ENCODE measurements at regions not wholly inside any gene's neighbourhood (a gene's known extent, or its start where the extent isn't known, plus 50 kb on each side); places are given as distances from the start of the nearest gene placed in this dataset.

DNA sequence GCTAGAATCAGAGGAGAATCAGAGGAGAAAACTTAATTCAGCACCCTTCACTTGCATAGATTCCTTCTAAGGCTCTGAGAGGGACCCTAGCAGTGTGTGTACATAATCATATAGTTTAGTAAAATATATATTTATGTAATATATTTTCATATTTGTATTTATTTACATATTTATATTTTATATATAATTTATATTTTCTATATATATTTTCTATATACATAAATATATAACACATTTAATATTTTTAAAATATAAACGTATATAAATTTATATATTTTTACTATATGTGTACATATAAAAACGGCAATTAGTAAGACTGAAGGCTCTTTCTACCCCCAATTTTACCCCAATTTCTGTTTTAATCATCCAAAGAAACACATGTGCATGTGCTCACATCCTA is 80.3 kb downstream of the NXPE2 start:
- no peak for DNase-seq (ENCODE audit: low spot score)

DNA sequence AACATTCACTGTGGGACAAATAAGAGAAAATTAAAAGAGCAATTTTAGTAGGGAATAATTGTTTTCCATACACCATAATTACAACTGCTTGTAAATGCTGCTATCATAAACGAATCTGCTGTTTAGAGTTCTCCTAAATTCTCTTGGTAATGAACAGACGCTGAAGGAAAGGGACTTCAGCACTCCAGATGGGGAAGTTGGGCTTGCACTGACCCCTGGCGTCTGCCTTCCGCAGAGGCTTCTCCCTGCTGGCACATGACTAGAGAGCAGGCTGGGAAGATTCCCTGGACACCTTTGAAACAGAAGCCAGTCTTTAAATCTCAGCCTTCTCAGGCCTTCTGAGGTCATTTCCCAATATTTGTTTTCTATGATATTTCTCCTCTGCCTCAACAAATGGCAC is 84.1 kb downstream of the NXPE2 start:
- DNase-seq (ENCODE audit: low spot score): peak; percentile 63

DNA sequence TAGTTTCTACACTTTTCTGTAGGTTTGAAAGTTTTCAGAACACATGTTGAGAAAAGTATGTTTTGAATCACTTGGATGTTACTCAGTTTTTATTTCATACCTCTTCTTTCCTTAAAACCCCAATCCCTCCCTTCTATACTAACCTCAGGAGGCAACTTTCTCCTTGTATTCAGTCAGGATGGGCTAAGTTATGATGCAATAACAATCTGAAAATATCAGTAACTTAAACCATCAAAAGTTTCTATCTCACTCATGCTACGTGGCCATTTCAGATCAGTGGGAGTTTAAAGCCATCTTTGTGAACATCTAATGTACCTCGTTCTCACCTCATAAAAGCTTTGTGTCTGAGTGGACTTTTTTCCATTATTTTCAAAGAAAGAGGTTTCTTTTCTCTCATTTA is 86.2 kb downstream of the NXPE2 start:
- DNase-seq (ENCODE audit: low spot score): no peak

DNA sequence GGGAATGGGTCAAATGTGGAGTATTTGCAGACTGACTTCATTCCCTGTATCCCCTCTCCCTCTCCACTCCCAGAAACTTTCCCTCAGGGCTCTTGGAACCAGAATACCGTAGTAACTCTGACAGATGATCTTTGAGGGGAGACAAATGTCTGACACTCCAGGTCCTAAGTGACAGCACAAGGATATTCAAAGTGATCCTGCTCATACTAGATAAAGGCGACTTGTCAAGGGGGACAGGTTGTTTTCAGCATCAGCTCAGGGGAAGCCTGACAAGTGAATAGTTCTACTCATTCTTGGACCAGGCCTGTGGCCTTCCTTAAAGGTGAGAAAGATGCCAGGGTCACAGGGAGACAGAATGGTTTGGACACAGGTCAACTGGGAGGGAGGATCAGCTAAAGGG is 92.8 kb downstream of the NXPE2 start:
- no peak for DNase-seq (ENCODE audit: low spot score)

DNA sequence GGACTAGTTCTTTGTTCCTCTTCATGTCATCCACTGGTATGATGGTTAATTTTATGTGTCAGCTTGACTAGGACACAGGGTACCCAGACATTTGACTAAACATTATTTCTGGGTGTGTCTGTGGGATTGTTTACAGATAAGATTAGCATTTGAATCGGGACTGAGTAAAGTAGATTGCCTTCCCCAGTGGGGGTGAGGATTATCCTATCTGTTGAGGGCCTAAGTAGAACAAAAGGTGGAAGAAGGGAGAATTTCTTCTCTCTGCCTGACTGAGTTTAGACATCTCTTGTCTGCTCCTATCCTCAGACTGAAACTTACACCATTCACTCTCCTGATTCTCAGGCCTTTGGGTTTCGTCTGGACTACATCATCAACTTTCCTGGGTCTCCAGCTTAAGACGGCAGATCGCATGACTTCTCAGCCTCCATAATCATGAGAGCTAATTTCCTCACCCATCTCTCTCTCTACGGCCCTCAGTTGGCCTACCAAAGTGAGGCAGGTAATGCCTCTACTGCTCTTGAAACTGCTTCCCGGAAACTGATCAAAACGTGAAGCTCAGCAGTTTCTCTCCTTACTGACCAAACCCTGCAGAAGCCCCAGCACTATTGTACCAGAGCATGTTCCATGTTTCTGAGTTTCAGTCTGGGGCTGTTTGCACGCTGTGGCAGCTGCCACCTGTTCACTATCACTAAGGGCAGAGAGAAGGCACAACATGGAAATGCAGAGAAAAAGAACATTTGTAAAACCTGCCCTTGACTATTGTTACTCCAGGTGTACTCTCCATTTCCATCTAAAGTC is 95.4 kb downstream of the NXPE2 start:
- DNase-seq (ENCODE audit: low spot score): no peak

DNA sequence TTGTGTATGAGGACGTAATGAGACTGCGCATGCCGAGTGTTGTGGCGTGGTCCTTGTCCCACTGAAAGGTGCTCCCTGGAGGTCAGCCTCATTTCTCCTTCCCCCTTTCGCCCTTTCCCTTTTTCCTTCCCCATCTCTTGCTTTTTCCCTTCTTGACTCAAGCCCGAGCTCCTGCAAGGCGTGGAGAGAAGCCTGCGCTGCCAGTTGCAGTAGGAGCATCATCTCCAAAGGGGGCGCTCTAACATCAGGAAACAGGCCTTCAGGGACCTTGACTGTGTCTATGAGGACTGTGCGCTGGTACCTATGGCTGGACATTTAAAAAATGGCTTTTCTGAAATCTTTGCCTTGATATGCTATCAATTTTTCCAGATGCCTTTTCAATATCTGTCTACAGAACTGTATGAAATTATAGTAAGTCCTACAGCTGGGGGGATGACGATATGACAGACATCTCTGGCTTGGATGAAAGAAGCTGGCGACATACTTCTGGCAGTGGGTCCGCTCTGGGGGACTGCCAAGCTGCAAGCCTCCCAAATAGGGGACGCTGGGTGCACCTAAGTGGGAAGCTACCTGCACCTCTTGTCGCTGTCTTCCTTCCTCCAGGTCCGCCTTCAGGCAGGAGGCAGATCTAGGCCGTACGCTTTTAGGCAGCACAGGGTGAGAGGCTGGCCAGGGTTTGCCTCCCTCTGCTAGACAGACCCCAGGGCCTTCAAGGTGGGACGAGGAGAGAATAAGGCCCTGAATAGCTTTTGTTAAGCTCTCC is 96.5 kb downstream of the NXPE2 start:
- DNase-seq (ENCODE audit: low spot score): peak; percentile 52

DNA sequence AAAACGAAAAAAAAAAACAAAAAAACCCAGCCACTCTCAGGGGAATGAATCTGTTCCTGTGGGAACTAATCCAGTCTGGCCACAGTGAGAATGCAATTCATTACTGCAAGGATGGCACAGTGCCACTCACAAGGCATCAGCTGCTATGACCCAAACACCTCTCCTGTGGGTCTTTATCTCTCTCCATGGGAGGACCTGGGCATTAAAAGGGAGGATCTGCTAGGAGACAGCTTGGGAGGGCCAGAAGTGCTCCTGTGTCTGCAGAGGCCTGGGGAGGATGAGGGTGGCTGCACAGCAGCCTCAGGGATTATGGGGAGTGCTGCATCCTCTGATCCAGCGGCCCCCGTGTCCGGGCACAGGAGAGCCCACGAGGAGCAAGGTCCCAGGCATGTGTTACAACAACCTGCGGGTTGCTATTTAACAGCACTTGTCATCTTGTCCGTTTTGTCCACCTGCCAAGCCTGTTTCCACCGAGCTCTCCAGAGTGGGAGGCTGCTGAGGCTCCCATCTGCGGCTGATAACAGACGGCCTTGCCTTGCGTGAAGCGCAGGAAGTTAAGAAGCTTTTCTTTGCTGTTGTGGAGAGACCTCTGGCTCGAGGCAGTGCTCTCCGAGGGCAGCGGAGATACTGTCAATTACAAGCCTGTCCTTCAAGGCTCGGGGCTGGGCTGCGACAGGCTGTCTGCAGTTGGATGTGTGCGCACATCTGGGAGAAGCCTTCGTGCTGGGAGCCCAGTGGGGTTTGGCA is 97.7 kb downstream of the NXPE2 start:
- no peak for DNase-seq (ENCODE audit: low spot score)

DNA sequence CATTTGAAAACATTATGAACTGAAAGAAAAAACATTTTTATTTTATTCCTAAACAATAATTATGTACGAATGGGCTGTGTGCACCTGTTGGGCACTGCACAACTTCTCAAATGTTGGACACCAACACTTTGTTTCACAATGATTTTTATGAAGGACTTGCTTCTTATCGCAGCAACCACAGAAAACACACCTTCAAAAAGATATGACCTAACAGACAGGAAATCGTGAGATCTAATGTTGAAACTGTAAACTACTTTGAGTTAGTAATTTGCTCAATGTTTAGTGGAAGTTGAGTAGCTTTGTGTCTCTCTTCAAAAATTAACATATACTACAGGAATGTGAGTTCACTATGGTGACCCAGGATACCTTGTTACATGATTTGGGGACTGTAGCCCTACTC is 98.6 kb downstream of the NXPE2 start:
- DNase-seq (ENCODE audit: low spot score): no peak

DNA sequence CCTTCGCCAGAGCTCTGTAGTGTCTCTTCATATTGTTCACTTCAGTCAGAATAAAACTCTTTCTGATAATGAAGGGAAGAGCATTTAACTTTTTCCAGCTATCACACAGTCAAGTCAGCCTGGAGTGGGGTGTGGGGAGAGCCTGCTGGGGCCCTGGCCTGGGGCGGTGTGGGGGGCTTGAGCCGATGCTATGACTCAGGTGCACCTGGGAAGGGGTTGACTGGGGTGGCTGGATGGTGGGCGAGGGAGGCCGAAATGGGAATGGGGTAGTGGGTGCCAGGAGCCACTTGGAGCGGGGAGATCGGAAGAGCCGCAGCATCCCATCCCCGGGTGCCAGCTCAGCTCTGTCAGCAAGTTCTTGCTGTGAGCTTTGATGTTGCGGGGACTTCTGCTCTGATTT is 100.9 kb downstream of the NXPE2 start:
- DNase-seq (ENCODE audit: low spot score): no peak

DNA sequence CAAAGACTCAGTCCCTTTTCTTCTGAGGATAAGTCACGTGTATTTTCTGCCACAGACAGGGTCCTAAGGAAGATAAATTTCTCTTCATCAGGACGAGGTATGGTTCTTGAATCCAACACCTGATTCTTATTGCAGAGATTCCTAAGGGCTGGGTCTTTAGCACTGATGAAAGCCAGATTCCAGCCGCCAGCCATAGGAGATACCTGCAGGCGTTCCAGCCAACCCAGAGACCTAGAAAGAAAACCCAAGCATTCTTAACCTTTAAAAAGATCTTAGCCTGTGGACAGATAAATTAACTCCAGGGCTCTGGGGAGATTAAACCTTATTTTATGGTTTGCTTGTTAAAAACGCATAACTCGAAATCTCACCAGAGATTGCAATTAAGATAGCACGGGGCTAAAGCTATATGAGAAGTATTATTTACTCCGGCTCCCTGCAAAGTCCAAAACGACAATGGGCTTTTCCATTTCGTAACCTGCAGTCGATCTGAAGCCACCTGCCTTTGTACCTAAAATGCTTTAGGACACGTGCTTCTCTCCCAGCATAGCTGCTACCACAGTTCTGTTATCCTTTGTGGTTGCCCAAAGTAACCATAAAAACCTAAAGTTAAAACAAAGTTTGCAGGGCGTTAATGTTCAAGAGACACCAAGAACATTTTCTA is 104.5 kb downstream of the NXPE2 start:
- no peak for DNase-seq (ENCODE audit: low spot score)

DNA sequence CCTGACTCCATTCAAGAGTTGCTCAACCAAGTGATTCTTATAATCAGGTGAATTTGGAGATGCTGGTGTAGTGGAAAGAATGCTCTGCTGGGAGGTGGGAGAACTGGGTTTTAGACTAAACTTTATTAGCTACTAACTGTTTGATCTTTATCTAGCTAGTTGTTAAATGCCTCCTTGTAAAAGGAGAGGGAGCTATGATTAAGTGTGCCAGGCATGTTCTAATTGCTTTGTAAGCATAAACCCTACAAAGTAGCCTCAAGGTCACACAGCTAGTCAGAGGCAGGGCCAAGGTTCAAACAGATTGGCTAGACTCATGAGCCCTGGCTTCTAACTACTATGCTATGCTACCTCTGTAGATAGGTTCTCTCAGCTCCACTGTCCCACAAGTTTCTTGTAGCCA is 105.5 kb downstream of the NXPE2 start:
- no peak for DNase-seq (ENCODE audit: low spot score)

DNA sequence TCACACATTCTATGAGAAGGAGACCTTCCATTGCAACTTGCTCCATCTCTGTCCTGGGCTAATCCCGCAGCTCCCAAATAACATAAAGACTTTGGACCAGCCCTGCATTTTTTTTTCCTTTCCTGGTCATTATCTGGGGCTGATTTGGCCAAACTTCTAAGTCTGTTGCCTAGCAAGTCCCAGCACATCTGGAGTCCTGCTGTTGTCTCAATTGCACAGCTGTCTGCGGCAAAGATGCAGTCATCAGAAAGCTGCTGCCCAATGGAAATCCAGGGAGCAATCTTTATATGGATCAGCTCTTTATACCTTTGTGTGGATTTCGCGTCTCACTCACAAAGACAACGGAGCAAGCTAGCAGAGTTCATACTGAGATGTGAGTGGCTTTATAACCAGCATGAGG is 105.9 kb downstream of the NXPE2 start:
- DNase-seq (ENCODE audit: low spot score): no peak

DNA sequence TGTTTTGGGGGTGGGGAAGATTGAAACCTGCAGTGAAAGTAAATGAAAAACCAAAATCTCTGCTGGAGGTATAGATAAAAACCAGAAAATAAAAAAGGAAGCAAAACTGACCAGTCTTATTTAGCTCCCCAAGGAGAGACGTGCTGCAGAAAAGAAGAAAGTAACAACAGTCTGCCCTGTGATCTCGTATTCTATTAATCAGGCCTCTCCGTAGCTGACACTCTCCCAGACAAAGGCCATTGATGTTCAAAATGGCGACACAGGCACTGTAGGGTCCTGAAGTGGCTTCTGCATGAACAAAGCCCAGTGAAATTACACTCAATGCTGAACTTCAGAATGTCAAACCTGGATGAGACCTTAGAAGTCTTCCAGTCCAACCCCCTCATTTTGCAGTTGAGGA is 106.6 kb downstream of the NXPE2 start:
- no peak for DNase-seq (ENCODE audit: low spot score)

DNA sequence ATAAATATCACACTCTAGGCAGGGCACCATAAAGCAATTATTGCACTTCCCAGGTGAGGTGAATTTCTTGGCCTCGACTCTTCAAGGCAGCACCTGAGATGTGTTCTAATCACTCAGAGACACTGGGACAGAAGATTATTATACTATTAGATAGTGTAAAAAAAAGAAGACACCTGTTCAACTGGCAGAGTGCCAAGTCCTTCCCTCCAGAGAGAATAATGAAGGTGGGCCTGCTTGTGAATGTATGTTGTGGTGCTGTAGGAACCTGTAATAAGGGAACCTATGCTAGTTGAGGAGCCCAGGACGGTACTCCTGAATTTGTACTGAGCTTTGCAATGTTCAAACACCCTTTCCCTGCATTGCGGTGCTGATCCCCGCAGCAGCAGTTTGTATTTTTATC is 107.5 kb downstream of the NXPE2 start:
- DNase-seq (ENCODE audit: low spot score): no peak

DNA sequence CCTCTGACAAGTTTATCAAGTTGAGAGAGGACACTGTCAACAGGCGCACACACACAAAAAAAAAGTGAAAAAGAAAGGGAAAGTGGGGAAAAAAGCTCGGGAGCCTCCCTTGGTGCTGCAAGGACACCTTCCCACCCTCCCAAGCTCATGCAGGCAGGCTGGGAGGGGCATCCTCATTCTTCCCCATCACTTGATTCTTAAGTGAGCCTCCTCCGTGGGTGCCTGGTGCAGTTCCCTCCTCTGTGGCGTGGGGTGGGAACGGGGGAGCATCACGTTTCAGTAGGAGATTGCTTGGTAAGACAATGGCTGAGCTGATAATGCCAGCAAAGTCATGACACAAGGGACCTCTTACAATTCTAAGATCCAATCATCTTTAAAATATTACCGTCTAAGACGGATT is 108.8 kb downstream of the NXPE2 start:
- no peak for DNase-seq (ENCODE audit: low spot score)

DNA sequence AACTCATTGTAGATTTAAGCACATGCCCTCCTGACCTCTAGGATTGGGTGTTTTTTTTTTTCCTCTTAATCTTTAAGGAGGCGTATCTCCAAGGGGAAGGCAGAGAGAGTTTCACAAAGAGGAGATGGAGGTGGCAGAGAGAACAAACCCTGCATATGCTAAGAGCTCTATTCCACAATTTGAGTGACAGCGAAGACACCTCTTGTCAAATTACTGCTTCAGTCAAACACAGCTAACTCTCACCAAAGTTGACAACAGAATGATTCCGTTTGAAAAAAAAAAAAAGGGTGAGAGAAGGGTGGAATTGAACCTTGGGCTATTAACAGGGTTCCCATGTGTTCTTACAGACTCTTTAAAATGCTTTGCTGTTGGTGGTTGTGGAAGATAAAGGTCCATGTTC is 112.6 kb downstream of the NXPE2 start:
- no peak for DNase-seq (ENCODE audit: low spot score)

DNA sequence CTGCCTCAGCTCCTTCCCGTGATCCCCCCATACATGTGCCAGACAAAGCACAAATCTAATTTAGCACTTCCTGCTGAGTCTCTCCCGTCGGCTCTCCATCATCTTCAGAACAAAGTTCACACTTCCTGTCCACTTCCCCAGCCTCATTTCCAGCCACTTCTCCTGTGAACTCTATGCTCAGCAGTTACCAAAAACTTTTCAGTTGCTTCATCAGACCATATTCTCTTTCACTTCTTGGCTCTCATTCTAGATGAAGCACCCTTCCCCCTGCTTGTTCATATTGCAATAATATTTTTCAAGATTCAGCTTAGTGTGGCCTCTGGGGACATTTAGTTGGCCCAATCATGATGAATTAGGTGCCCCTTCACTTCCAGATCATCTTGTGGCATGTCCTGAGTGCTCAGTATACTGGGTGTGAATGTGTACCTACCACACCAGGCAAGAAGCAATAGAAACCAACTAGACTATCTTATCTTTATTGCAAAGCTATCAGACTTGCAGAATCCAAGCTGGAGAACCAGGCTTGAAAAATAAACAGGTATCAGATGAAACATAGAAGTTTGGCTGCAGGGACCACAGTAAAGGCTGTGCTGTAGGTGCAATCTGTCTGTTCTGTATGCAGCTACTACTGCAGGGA is 115.8 kb downstream of the NXPE2 start:
- DNase-seq (ENCODE audit: low spot score): no peak

DNA sequence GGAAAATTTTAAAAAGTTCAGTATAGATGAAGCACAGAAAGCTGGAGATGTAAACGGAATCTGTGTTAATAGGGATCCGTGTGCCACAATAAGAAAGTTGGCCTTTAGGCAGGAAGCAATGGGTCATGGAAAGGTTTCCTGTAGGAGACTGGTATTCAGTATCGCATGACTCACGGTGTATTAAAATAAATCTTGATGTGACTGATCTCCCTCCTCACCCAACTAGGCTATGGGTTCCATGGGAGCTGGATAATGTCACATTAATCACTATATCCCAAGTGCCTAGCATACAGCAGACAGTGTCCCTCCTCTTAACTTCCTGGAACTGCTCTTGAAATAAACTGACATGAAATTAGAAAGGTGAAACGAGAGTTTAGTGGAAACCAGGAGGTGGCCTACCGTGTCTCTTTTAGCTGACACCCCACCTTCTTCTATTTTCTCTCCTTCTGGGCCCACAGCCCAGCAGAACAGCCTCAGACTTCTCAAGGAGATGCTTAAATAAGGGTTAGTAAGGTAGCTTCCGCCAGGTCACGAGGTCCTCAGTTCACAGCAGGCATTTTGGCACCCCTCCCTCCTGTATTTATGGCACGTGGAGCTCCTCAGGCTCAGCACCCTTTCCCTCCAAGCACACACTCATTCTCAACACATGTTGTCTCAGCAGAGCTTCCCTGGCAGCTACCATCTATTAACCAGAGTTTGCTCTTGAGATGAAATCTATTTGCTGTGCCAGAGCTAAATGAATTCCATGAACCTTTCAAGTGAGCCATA is 118.8 kb downstream of the NXPE2 start:
- no peak for DNase-seq (ENCODE audit: low spot score)

DNA sequence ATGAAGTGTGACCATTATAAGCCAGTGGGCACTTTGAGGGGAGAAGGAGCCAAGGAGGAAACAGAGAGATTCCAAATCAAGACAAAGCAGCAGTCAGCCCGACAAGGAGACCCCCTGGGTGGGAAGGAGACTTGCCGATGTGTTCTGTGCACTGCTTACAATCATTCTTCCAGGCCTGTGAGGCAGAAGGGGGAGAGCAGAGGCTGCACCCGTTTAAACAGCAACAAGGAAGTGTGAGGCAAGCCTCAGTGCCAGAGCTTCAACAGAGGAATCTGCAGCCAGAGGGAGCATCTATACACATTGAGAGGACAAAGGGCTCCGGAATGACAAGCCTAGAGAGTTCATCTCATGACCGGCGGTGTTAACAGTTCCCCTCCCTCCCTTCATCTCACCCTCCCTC is 121.1 kb downstream of the NXPE2 start:
- DNase-seq (ENCODE audit: low spot score): no peak

DNA sequence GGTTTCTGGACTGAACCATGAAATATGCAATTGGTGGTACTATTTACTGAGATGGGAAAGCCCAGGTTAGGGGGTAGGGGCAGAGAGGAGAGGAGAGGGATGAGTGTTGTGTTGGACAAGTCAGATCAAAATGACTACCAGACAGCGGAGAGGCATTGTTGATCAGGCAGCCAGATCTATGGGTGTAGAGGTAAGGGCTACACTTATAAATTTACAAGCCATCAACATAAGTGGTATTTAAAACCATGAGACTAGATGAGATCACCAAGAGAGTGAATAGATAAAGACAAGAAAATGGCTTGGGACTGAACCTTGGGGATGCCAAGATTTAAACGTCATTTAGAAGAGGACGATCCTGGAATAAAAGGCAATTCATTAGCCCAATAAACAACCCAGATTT is 123.4 kb downstream of the NXPE2 start:
- no peak for DNase-seq (ENCODE audit: low spot score)

DNA sequence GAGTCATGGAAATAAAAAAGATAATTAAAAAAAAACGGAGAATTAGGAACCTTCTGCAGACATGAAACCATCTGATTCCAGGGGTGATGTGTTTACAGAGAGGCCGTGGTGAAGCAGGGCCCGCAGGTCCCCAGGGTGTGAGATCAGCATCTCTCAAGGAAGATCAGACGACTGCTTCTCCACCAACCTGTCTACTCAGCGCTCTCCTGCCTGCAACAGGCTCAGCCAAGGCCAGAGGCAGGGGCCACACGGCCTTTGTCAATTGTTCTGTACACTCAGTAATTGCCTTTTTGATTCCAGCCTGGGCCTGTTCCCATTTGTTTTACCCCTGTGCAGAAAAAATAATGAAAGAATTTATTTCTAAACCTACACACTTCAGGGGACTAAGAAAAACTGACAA is 124.6 kb downstream of the NXPE2 start:
- DNase-seq (ENCODE audit: low spot score): no peak

Data from ureter (tissue), 1 donor.